ENCODE measurements at regions not wholly inside any gene's neighbourhood (a gene's known extent, or its start where the extent isn't known, plus 50 kb on each side); places are given as distances from the start of the nearest gene placed in this dataset.

GRCh38 chr2:220437938-220438337 lies 810.5 kb downstream of the SLC4A3 start:
- TF ChIP-seq CTCF (IDR thresholded peaks at IDR 0.05) = no peak
- TF ChIP-seq POLR2A (IDR thresholded peaks at IDR 0.05) = no peak

All from body of pancreas (tissue), 4 donors.